SK-N-SH treated with all-trans-retinoic acid at 6 μM for 48 hours (cell line): ENCODE measurements at regions not wholly inside any gene's neighbourhood (a gene's known extent, or its start where the extent isn't known, plus 50 kb on each side); places are given as distances from the start of the nearest gene placed in this dataset.

Experiments
- ATAC-seq: fragments of 200-7000 bp; cut with Tn5 transposase; 3 replicates; pipeline ENCODE4 v1.9.1; 2020; ENCODE audit warnings: mild to moderate bottlenecking, moderate library complexity
- ARNTL ChIP-seq: fragments of 450-650 bp; formaldehyde crosslinking; IDR thresholded peaks from 2 replicates; pipeline ENCODE4 v1.5.0; 2020; ENCODE audit warnings: low read depth, mild to moderate bottlenecking, moderate library complexity, borderline replicate concordance
- BACH2 ChIP-seq: fragments of 250-450 bp; sonication (Bioruptor Pico); IDR thresholded peaks from 2 replicates; pipeline ENCODE4 v1.9.0; 2021; ENCODE audit warnings: mild to moderate bottlenecking, borderline replicate concordance
- CREB5 ChIP-seq: fragments of 250-450 bp; sonication (Bioruptor Pico); IDR thresholded peaks from 2 replicates; pipeline ENCODE4 v1.5.1; 2020; ENCODE audit warnings: low read depth, mild to moderate bottlenecking, moderate library complexity
- CSDC2 ChIP-seq: fragments of 250-450 bp; sonication (Bioruptor Pico); IDR thresholded peaks from 2 replicates; pipeline ENCODE4 v1.5.0; 2020; ENCODE audit warnings: mild to moderate bottlenecking, moderate library complexity
- CSRNP3 ChIP-seq: fragments of 250-450 bp; sonication (Bioruptor Pico); IDR thresholded peaks from 2 replicates; pipeline ENCODE4 v1.5.1; 2021; ENCODE audit warnings: mild to moderate bottlenecking, moderate library complexity
- ESRRG ChIP-seq: fragments of 250-450 bp; sonication (Bioruptor Pico); IDR thresholded peaks from 2 replicates; pipeline ENCODE4 v1.6.1; 2021; ENCODE audit warnings: mild to moderate bottlenecking
- GLIS3 ChIP-seq: fragments of 250-450 bp; sonication (Bioruptor Pico); IDR thresholded peaks from 2 replicates; pipeline ENCODE4 v1.5.0; 2020; ENCODE audit warnings: mild to moderate bottlenecking, moderate library complexity
- ISL1 ChIP-seq: fragments of 250-450 bp; sonication (Bioruptor Pico); IDR thresholded peaks from 2 replicates; pipeline ENCODE4 v2.1.2; 2022; ENCODE audit warnings: mild to moderate bottlenecking, moderate library complexity
- OSR1 ChIP-seq: fragments of 250-450 bp; sonication (Bioruptor Pico); IDR thresholded peaks from 2 replicates; pipeline ENCODE4 v1.8.0; 2022; ENCODE audit warnings: moderate library complexity, mild to moderate bottlenecking, inconsistent platforms
- PATZ1 ChIP-seq: fragments of 250-450 bp; sonication (Bioruptor Pico); IDR thresholded peaks from 2 replicates; pipeline ENCODE4 v1.8.0; 2020; ENCODE audit warnings: mild to moderate bottlenecking, moderate library complexity, borderline replicate concordance
- POU6F1 ChIP-seq: fragments of 250-450 bp; sonication (Bioruptor Pico); IDR thresholded peaks from 2 replicates; pipeline ENCODE4 v1.8.0; 2021; ENCODE audit warnings: low read depth, mild to moderate bottlenecking, moderate library complexity, borderline replicate concordance
- PPARA ChIP-seq: fragments of 250-450 bp; sonication (Bioruptor Pico); IDR thresholded peaks from 2 replicates; pipeline ENCODE4 v1.5.0; 2020; ENCODE audit warnings: mild to moderate bottlenecking, borderline replicate concordance
- RARB ChIP-seq: fragments of 250-450 bp; sonication (Bioruptor Pico); IDR thresholded peaks from 2 replicates; pipeline ENCODE4 v1.8.0; 2021; ENCODE audit warnings: mild to moderate bottlenecking, moderate library complexity
- SNAI2 ChIP-seq: fragments of 250-450 bp; sonication (Bioruptor Pico); IDR thresholded peaks from 2 replicates; pipeline ENCODE4 v1.5.0; 2020; ENCODE audit warnings: mild to moderate bottlenecking, moderate library complexity
- TCF4 ChIP-seq: fragments of 250-450 bp; sonication (Bioruptor Pico); IDR thresholded peaks from 2 replicates; pipeline ENCODE4 v1.8.0; 2021; ENCODE audit warnings: mild to moderate bottlenecking, moderate library complexity, borderline replicate concordance
- TOX ChIP-seq: fragments of 250-450 bp; sonication (Bioruptor Pico); IDR thresholded peaks from 2 replicates; pipeline ENCODE4 v1.8.0; 2021; ENCODE audit warnings: mild to moderate bottlenecking, moderate library complexity, borderline replicate concordance
- TSHZ2 ChIP-seq: fragments of 250-450 bp; sonication (Bioruptor Pico); IDR thresholded peaks from 2 replicates; pipeline ENCODE4 v1.5.0; 2020; ENCODE audit warnings: mild to moderate bottlenecking, moderate library complexity
- ZC3H10 ChIP-seq: fragments of 250-450 bp; sonication (Bioruptor Pico); IDR thresholded peaks from 2 replicates; pipeline ENCODE4 v1.5.1; 2021; ENCODE audit warnings: mild to moderate bottlenecking, moderate library complexity
- ZFP3 ChIP-seq: fragments of 250-450 bp; sonication (Bioruptor Pico); IDR thresholded peaks from 2 replicates; pipeline ENCODE4 v1.5.0; 2020; ENCODE audit warnings: mild to moderate bottlenecking, moderate library complexity
- ZFP30 ChIP-seq: fragments of 450-650 bp; formaldehyde crosslinking; IDR thresholded peaks from 2 replicates; pipeline ENCODE4 v1.5.0; 2022; ENCODE audit warnings: mild to moderate bottlenecking, moderate library complexity
- ZNF565 ChIP-seq: fragments of 450-650 bp; formaldehyde crosslinking; conservative IDR thresholded peaks from 2 replicates; pipeline ENCODE4 v1.5.0; 2020; ENCODE audit warnings: low read depth, mild to moderate bottlenecking, moderate library complexity
- ZNF70 ChIP-seq: fragments of 450-650 bp; formaldehyde crosslinking; IDR thresholded peaks from 2 replicates; pipeline ENCODE4 v1.5.0; 2020; ENCODE audit warnings: mild to moderate bottlenecking, moderate library complexity
- ZNF8 ChIP-seq: fragments of 450-650 bp; formaldehyde crosslinking; IDR thresholded peaks from 2 replicates; pipeline ENCODE4 v1.5.0; 2020; ENCODE audit warnings: mild to moderate bottlenecking, moderate library complexity

- TF ChIP-seq TSHZ2 (no peak), OSR1 (CRISPR knock-in tag) (no peak), ZFP30 (CRISPR knock-in tag) (no peak), SNAI2 (no peak), PPARA (CRISPR knock-in tag) (no peak)
Measured at GRCh38 chr1:81114191-81114590, 686.5 kb upstream of the ADGRL2 start (continued).

- ATAC-seq: peak; percentile 87
- TF ChIP-seq CREB5 (no peak), CSRNP3 (CRISPR knock-in tag) (no peak), RARB (0 out of 2 replicates have a peak, but pooled peaks have one; percentile 30), ZNF565 (CRISPR knock-in tag) (no peak), ZNF8 (CRISPR knock-in tag) (no peak), TCF4 (CRISPR knock-in tag) (peak; percentile 80), TOX (CRISPR knock-in tag) (peak; percentile 75), PATZ1 (CRISPR knock-in tag) (peak; percentile 40; the same call in 1 of the 2 replicates), ZC3H10 (CRISPR knock-in tag) (peak; percentile 85), PPARA (CRISPR knock-in tag) (no peak), SNAI2 (no peak), ZNF70 (CRISPR knock-in tag) (no peak), ARNTL (CRISPR knock-in tag) (no peak), ESRRG (CRISPR knock-in tag) (no peak), TSHZ2 (no peak; the same call in 1 of the 2 replicates), BACH2 (CRISPR knock-in tag) (no peak), ZFP30 (CRISPR knock-in tag) (no peak), ZFP3 (CRISPR knock-in tag) (0 out of 2 replicates have a peak, but pooled peaks have one; percentile 27), GLIS3 (CRISPR knock-in tag) (no peak), POU6F1 (no peak), ISL1 (CRISPR knock-in tag) (peak; percentile 86), CSDC2 (CRISPR knock-in tag) (no peak), OSR1 (CRISPR knock-in tag) (no peak)
Measured at GRCh38 chr1:81113688-81114087, 687.0 kb upstream of the ADGRL2 start.
